ENCODE measurements at regions not wholly inside any gene's neighbourhood (a gene's known extent, or its start where the extent isn't known, plus 50 kb on each side); places are given as distances from the start of the nearest gene placed in this dataset.
"Not testable (repeated sequence)": the region's sequence is repeated elsewhere in the genome, so short reads cannot be mapped to it uniquely, and the experiment has no call there.

DNA sequence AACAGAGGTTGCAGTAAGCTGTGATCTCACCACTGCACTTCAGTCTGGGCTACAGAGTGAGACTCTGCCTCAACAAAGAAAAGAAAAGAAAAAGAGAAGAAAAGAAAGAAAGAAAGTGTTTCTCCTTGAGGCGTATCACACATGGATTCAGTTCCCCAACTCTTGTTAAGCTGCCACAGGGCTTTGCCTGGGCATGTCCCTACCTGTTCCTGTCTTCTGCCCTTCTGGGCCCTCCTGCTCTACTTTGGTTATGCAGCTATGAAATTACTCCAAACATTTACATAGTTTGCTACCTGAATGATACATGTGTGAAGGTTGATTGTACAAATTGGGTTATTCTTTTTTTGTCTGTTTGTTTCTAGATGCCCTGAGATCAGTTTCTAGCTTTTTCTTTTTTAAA is 929.8 kb downstream of the SPATA31A7 start:
- TF ChIP-seq ZNF785 (tag by site-specific recombination; IDR thresholded peaks at IDR 0.05); ZNF239 (tag by site-specific recombination; IDR thresholded peaks at IDR 0.05); CTCF (tag by site-specific recombination; IDR thresholded peaks at IDR 0.05); HOXA7 (CRISPR knock-in tag; IDR thresholded peaks at IDR 0.05; ENCODE audit: borderline replicate concordance); RBAK (tag by site-specific recombination; IDR thresholded peaks at IDR 0.05); ZFP3 (tag by site-specific recombination; IDR thresholded peaks at IDR 0.05; ENCODE audit: low read depth): not testable (repeated sequence)
- TF ChIP-seq, protein P1, sequence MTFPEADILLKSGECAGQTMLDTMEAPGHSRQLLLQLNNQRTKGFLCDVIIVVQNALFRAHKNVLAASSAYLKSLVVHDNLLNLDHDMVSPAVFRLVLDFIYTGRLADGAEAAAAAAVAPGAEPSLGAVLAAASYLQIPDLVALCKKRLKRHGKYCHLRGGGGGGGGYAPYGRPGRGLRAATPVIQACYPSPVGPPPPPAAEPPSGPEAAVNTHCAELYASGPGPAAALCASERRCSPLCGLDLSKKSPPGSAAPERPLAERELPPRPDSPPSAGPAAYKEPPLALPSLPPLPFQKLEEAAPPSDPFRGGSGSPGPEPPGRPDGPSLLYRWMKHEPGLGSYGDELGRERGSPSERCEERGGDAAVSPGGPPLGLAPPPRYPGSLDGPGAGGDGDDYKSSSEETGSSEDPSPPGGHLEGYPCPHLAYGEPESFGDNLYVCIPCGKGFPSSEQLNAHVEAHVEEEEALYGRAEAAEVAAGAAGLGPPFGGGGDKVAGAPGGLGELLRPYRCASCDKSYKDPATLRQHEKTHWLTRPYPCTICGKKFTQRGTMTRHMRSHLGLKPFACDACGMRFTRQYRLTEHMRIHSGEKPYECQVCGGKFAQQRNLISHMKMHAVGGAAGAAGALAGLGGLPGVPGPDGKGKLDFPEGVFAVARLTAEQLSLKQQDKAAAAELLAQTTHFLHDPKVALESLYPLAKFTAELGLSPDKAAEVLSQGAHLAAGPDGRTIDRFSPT (tag by site-specific recombination; IDR thresholded peaks at IDR 0.05) = not testable (repeated sequence)

Measured in HEK293 (cell line).